Heart right ventricle (tissue), 16 donors: ENCODE measurements at regions not wholly inside any gene's neighbourhood (a gene's known extent, or its start where the extent isn't known, plus 50 kb on each side); places are given as distances from the start of the nearest gene placed in this dataset.

ENCODE experiments used
- ATAC-seq, 8 donors: fragments of 200-7000 bp; cut with Tn5 transposase; one replicate each; pipeline ENCODE4 v1.9.1; 2020; ENCODE audit warnings: mild to moderate bottlenecking in 8 of 8, moderate library complexity in 8 of 8, moderate number of reproducible peaks in 1 of 8
- DNase-seq, 2 donors: peaks; one replicate each; pipeline ENCODE4 v3.0.0-alpha.2; 2020
- H3K27ac ChIP-seq, 10 donors: fragments of 200-600 bp; sonication (generic) in 2 of 10; one replicate each; pipeline versions ENCODE4 v1.5.0 to v1.8.0; 2020 to 2022; ENCODE audit warnings: mild to moderate bottlenecking in 3 of 10
- H3K27me3 ChIP-seq, 7 donors: fragments of 200-600 bp; one replicate each; pipeline ENCODE4 v1.8.0; 2021 to 2022; ENCODE audit warnings: mild to moderate bottlenecking in 2 of 7
- H3K36me3 ChIP-seq, 9 donors: fragments of 200-600 bp; sonication (generic) in 1 of 9; one replicate each; pipeline versions ENCODE4 v1.5.0 to v1.8.0; 2020 to 2022; ENCODE audit warnings: mild to moderate bottlenecking in 2 of 9
- H3K4me1 ChIP-seq, 9 donors: fragments of 200-600 bp; sonication (generic) in 1 of 9; one replicate each; pipeline versions ENCODE4 v1.5.0 to v1.8.0; 2020 to 2022; ENCODE audit warnings: mild to moderate bottlenecking in 4 of 9
- H3K4me3 ChIP-seq, 10 donors: fragments of 200-600 bp; sonication (generic) in 2 of 10; one replicate each; pipeline versions ENCODE4 v1.5.0 to v1.8.0; 2020 to 2022; ENCODE audit warnings: mild to moderate bottlenecking in 7 of 10, moderate library complexity in 2 of 10
- H3K9me3 ChIP-seq, 11 donors: fragments of 200-600 bp in 10 of 11; sonication (generic) in 2 of 11; one replicate each; pipeline versions ENCODE4 v1.5.0 to v1.8.0; 2013 to 2022; ENCODE audit warnings: mild to moderate bottlenecking in 2 of 11, control low read depth in 1 of 11, moderate library complexity in 1 of 11
- CTCF ChIP-seq, 9 donors: fragments of 200-600 bp; sonication (generic) in 2 of 9; IDR thresholded peaks; one replicate each; pipeline versions ENCODE4 v1.5.0 to v1.8.0; 2021 to 2022; ENCODE audit warnings: antibody characterized with exemption in 9 of 9, mild to moderate bottlenecking in 5 of 9, moderate library complexity in 1 of 9
- WGBS, 2 donors: extraction: QIAGEN DNeasy Blood & Tissue Kit; methylation state at CpG; one replicate each; pipeline ENCODE4 v1.1.7; 2013; ENCODE audit warnings: inconsistent platforms in 1 of 2; 5-methylcytosine and 5-hydroxymethylcytosine counted together
- intact Hi-C, 10 donors: fragments of 100-400 bp; cut with DNase I; formaldehyde crosslinking; loops; one replicate each; pipeline versions ENCODE4 v1.11.1 to v1.14.2; 2022
- donor health status: Arrhythmogenic right ventricular cardiomyopathy.
- donor health status: ischemic (EF 13 %, LVEDD 7.1; RV severe dilation, severe dysfunction).
- donor health status: healthy with polysubstance abuse.
- donor health status: DM: no; HTN: yes; CAD: no.
- donor health status: DM: no; HTN: no; CAD: no.
- donor health status: ischemic (EF 25% LVEDD 6.9; RV normal size, moderate dysfunction).
- donor health status: ischemic (EF 25% LVEDD 5.7; RV mildly dilated, moderate dysfunction).
- donor health status: healthy.
- donor health status: DM: yes; HTN: yes; CAD: no.
- donor health status: Ischemic cardiomyopathy.
- donor health status: ischemic (EF 35%, LVEDD 5.7; RV mildly dilated, moderate dysfunction).
- donor health status: nonischemic (EF 11% LVEDD 7.7; RV severe dilation, severe dysfunction).
- donor health status: DM: yes; HTN: yes; CAD: no.
- donor health status: PGD.
- donor health status: ischemic (EF 29% LVEDD 5.4; RV normal size, mild dysfunction).
- donor health status: nonischemic (EF 23%, LVEDD 6.1; RV moderate dilation, normal function).

- no peak for ATAC-seq
- WGBS, 2 donors: 77 to 80% methylated on average over 3 of the region's 3 CpGs
- no peak for TF ChIP-seq CTCF (IDR thresholded peaks at IDR 0.05)
Observed at GRCh38 chr5:38013107-38013506, 173.3 kb upstream of the GDNF start.

GRCh38 chr5:38011668-38012188 lies 171.9 kb upstream of the GDNF start:
- H3K4me3 ChIP-seq: no peak overlapping the region
- no peak overlapping the region for H3K27ac ChIP-seq
- no peaks in the 10 kb centered on the region for H3K9me3 ChIP-seq
- intact Hi-C loops: no loop called here
- ATAC-seq: no peak
- H3K27me3 ChIP-seq: peaks cover 0 to 4% (median 0%) of the 10 kb centered on the region in 7 donors
- WGBS, 2 donors: 72 to 84% methylated on average over 3 of the region's 3 CpGs
- no peaks in the 10 kb centered on the region for H3K36me3 ChIP-seq
- no peaks in the 10 kb centered on the region for H3K4me1 ChIP-seq
- no peak for TF ChIP-seq CTCF (IDR thresholded peaks at IDR 0.05)
- DNase-seq: no peak

More at GRCh38 chr5:38013107-38013506, 173.3 kb upstream of the GDNF start:
- Histone ChIP-seq H3K27me3 (peaks cover 0 to 4% (median 0%) of the 10 kb centered on the region in 7 donors), H3K4me3 (no peak overlapping the region), H3K4me1 (no peaks in the 10 kb centered on the region), H3K36me3 (no peaks in the 10 kb centered on the region), H3K27ac (no peak overlapping the region), H3K9me3 (no peaks in the 10 kb centered on the region)
- intact Hi-C loops: no loop called here
- no peak for DNase-seq

GRCh38 chr5:38009749-38010358 lies 170.0 kb upstream of the GDNF start:
- Histone ChIP-seq H3K9me3 (no peaks in the 10 kb centered on the region), H3K4me3 (no peak overlapping the region), H3K27ac (no peak overlapping the region), H3K4me1 (no peaks in the 10 kb centered on the region), H3K36me3 (no peaks in the 10 kb centered on the region), H3K27me3 (peaks cover 0 to 4% (median 0%) of the 10 kb centered on the region in 7 donors)
- TF ChIP-seq CTCF (IDR thresholded peaks at IDR 0.05): no peak
- DNase-seq (no peak), ATAC-seq (no peak)
- intact Hi-C loops: no loop called here
- WGBS, 2 donors: 84 to 92% methylated on average over 2 of the region's 2 CpGs

- Histone ChIP-seq H3K9me3 (no peaks in the 10 kb centered on the region), H3K4me3 (no peak overlapping the region), H3K27ac (no peak overlapping the region), H3K36me3 (no peaks in the 10 kb centered on the region), H3K4me1 (no peaks in the 10 kb centered on the region), H3K27me3 (peaks cover 0 to 4% (median 0%) of the 10 kb centered on the region in 7 donors)
- no peak for ATAC-seq
- DNase-seq: no peak
- TF ChIP-seq CTCF (IDR thresholded peaks at IDR 0.05): no peak
- intact Hi-C loops: no loop called here
- WGBS, 2 donors: 59 to 66% methylated on average over 1 of the region's 1 CpG
Observed at GRCh38 chr5:38008198-38008597, 168.4 kb upstream of the GDNF start.
